CD4-positive, alpha-beta T cell (primary cell): ENCODE measurements at regions not wholly inside any gene's neighbourhood (a gene's known extent, or its start where the extent isn't known, plus 50 kb on each side); places are given as distances from the start of the nearest gene placed in this dataset.

Experiments
- ATAC-seq: fragments of 200-7000 bp; cut with Tn5 transposase; one replicate; pipeline ENCODE4 v1.10.0; 2022; ENCODE audit warnings: mild to moderate bottlenecking; ENCODE audit not compliant: poor library complexity
- CTCF ChIA-PET: fragments of 350-600 bp; sonication (Branson Sonifier 250); formaldehyde crosslinking; loops from one replicate; lab custom pipeline; 2021; ENCODE audit warnings: antibody characterized with exemption, inconsistent platforms; lab: Charles Lee
- POLR2A ChIA-PET: fragments of 350-600 bp; sonication (Branson Sonifier 250); formaldehyde crosslinking; loops from one replicate; lab custom pipeline; 2021; ENCODE audit warnings: antibody characterized with exemption, inconsistent platforms; lab: Charles Lee
- DNase-seq, 14 experiments: peaks; one replicate each; pipeline ENCODE4 v3.0.0-alpha.2; 2013 to 2020; ENCODE audit warnings: mixed read lengths in 2 of 14
- H3K27ac ChIP-seq, 2 donors: one replicate each; pipeline versions ENCODE4 v1.5.1 to v1.7.0; 2013; ENCODE audit warnings: low read length in 2 of 2, low read depth in 1 of 2, mild to moderate bottlenecking in 1 of 2
- H3K27me3 ChIP-seq, 2 experiments: 1 replicate in 1 of 2; 2 replicates in 1 of 2; pipeline versions ENCODE4 v1.6.1 to v1.7.0; 2013; ENCODE audit warnings: low read length in 2 of 2, control low read depth in 1 of 2, mild to moderate bottlenecking in 1 of 2, moderate library complexity in 1 of 2; ENCODE audit not compliant: insufficient read depth in 2 of 2, control insufficient read depth in 1 of 2
- H3K36me3 ChIP-seq: one replicate; pipeline ENCODE4 v1.6.1; 2013; ENCODE audit warnings: low read length, control low read depth; ENCODE audit not compliant: insufficient read depth
- H3K4me1 ChIP-seq: one replicate; pipeline ENCODE4 v1.6.1; 2013; ENCODE audit warnings: low read length, control low read depth; ENCODE audit not compliant: insufficient read depth
- H3K4me3 ChIP-seq: one replicate; pipeline ENCODE4 v1.5.1; 2013; ENCODE audit warnings: mild to moderate bottlenecking, low read length, moderate library complexity
- H3K9me3 ChIP-seq, 2 experiments: 1 replicate in 1 of 2; 2 replicates in 1 of 2; pipeline versions ENCODE4 v1.6.1 to v1.7.0; 2013; ENCODE audit warnings: low read length in 2 of 2, mild to moderate bottlenecking in 2 of 2, control low read depth in 1 of 2, moderate library complexity in 1 of 2; ENCODE audit not compliant: control insufficient read depth in 1 of 2, insufficient read depth in 1 of 2
- H3K27ac Mint-ChIP-seq: one replicate; pipeline ENCODE4 v1.8.0; 2020; ENCODE audit warnings: mixed read lengths
- H3K27me3 Mint-ChIP-seq: one replicate; pipeline ENCODE4 v1.8.0; 2021; ENCODE audit warnings: mixed read lengths
- H3K36me3 Mint-ChIP-seq: one replicate; pipeline ENCODE4 v1.8.0; 2021; ENCODE audit warnings: low read depth, mixed read lengths
- H3K4me1 Mint-ChIP-seq: one replicate; pipeline ENCODE4 v1.8.0; 2021; ENCODE audit warnings: low read depth, mixed read lengths
- H3K4me3 Mint-ChIP-seq: one replicate; pipeline ENCODE4 v1.8.0; 2020; ENCODE audit warnings: mild to moderate bottlenecking, mixed read lengths
- H3K9me3 Mint-ChIP-seq: one replicate; pipeline ENCODE4 v1.8.0; 2020; ENCODE audit warnings: mixed read lengths
- intact Hi-C, 2 experiments: fragments of 100-400 bp; cut with DNase I in 1 of 2; cut with micrococcal nuclease in 1 of 2; formaldehyde crosslinking; loops; one replicate each; pipeline versions ENCODE4 v1.15.1 to v1.9.0; 2023 to 2025; cut with DNase I, micrococcal nuclease
- TF ChIP-seq, protein P1 (sequence below): fragments of 200-600 bp; IDR thresholded peaks from one replicate; pipeline ENCODE4 v1.8.0; 2022; ENCODE audit warnings: antibody characterized with exemption, mild to moderate bottlenecking

DNA sequence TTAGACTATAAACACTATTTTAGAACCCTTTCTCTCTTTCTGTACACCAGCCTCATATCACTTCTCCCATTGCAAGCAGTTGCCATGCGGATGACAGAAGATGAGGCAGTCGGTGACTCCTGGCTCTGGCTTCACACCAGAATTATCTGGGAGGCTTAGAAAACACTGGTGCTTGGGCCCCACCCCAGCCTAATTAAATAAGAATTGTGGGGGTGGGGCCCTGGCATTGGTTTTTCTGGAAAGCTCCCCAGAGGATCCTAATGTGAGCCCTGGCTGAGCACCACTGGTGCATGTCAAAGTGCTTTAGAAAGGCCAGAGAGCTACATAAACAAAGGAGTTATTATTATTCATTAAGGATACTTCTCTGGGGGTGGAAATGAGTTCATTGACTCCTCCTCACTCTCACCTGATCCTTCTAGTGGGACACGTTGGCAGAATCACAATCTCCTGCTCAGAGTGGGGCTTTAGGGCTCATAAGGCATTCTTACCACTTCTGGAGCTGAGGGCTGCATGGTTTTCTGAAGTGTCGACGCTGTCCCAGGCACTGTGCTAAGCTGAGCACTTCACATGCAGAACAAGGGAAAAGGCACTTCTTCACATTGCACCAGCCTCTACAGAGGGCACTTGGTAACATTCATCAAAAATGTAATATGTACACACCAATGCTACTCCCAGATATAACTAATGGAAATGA is 188.5 kb upstream of the TLE3 start:
- Mint-ChIP-seq H3K27me3 (no peaks in the 10 kb centered on the region), H3K4me3 (no peak overlapping the region), H3K36me3 (no peaks in the 10 kb centered on the region), H3K4me1 (peaks cover 5% of the 10 kb centered on the region), H3K27ac (no peak overlapping the region), H3K9me3 (no peaks in the 10 kb centered on the region)
- H3K27me3 ChIP-seq: no peaks in the 10 kb centered on the region
- ATAC-seq: no peak
- no peak overlapping the region for H3K4me3 ChIP-seq
- ChIA-PET CTCF (interaction anchor here (0.9 kb wide), 1 partner anchor 50 kb away, joined by 3 read pairs; no protein-coding TSS in a partner anchor), POLR2A (no interaction called here)
- H3K4me1 ChIP-seq: peaks cover 7% of the 10 kb centered on the region
- no peak overlapping the region for H3K27ac ChIP-seq
- no peaks in the 10 kb centered on the region for H3K9me3 ChIP-seq
- TF ChIP-seq, protein P1, sequence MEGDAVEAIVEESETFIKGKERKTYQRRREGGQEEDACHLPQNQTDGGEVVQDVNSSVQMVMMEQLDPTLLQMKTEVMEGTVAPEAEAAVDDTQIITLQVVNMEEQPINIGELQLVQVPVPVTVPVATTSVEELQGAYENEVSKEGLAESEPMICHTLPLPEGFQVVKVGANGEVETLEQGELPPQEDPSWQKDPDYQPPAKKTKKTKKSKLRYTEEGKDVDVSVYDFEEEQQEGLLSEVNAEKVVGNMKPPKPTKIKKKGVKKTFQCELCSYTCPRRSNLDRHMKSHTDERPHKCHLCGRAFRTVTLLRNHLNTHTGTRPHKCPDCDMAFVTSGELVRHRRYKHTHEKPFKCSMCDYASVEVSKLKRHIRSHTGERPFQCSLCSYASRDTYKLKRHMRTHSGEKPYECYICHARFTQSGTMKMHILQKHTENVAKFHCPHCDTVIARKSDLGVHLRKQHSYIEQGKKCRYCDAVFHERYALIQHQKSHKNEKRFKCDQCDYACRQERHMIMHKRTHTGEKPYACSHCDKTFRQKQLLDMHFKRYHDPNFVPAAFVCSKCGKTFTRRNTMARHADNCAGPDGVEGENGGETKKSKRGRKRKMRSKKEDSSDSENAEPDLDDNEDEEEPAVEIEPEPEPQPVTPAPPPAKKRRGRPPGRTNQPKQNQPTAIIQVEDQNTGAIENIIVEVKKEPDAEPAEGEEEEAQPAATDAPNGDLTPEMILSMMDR: no peak
- intact Hi-C loops: no loop called here
- DNase-seq: no peak
- no peaks in the 10 kb centered on the region for H3K36me3 ChIP-seq

DNA sequence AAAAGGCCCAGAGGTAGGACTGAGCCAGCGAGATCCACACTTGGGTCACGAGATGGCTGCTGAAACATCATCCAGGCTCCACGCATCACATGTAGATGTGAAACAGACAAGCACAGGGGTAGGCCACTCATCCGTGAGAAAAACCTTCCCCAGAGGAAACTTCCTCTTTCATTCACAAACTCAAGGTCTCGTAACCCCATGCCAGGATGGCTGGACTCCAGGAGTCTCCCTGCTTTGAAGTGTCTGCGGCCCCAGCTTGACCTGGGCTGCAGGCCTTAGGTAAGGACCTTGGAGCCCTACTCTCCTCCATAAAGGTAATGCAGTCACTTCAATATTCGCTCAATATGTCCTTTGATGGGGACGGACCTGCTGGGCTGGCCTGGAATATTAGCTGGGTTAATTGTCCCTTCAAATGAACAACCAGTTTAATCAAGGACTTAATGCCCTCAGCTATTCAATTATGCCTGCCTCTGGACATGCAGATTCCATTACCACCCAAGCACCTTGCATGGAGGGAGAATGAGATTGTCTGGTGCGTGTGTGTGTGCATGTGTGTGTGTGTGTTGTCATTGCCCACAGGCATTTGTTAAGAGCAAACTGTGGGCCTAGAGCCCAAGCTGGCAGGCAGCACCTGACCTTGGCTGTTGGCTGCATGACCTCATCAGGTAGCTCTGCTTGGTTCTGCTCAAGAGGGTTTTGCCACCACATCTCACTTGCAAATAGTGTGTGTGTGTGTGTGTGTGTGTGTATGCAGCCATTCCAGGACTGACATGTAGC is 186.9 kb upstream of the TLE3 start:
- no peaks in the 10 kb centered on the region for H3K36me3 Mint-ChIP-seq
- H3K27ac ChIP-seq: no peak overlapping the region
- H3K27me3 Mint-ChIP-seq: no peaks in the 10 kb centered on the region
- H3K9me3 Mint-ChIP-seq: no peaks in the 10 kb centered on the region
- ChIA-PET CTCF (interaction anchor here (1.0 kb wide), 1 partner anchor 16 kb away, joined by 3 read pairs; no protein-coding TSS in a partner anchor), POLR2A (no interaction called here)
- peaks cover 7% of the 10 kb centered on the region for H3K4me1 ChIP-seq
- H3K4me3 Mint-ChIP-seq: no peak overlapping the region
- H3K9me3 ChIP-seq: no peaks in the 10 kb centered on the region
- intact Hi-C loops: no loop called here
- DNase-seq: peak in 2 of 14 experiments; percentile 37 to 53
- no peak overlapping the region for H3K27ac Mint-ChIP-seq
- H3K4me1 Mint-ChIP-seq: peaks cover 5% of the 10 kb centered on the region
- ATAC-seq: peak; percentile 21
- no peaks in the 10 kb centered on the region for H3K36me3 ChIP-seq
- H3K27me3 ChIP-seq: no peaks in the 10 kb centered on the region
- TF ChIP-seq, protein P1: no peak
- H3K4me3 ChIP-seq: no peak overlapping the region

DNA sequence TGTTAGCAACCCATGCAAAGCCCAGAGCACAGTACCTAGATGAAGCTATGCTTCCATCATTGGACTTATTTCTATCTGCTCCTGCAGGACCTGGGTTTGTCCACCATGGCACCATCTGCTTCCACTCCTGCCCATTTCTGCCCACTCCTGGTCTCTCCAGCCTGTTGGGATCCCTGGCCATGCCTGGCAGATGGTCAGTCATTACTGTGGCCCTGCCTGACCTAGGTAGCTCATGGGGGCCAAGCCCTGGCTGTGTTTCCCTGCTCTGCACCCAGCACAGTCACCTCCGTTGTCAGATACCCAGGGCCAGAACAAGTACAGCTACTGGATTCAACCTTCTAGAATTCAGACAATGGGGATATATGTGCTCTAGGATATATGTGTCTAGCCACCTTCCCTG is 185.8 kb upstream of the TLE3 start:
- peaks cover 7% of the 10 kb centered on the region for H3K4me1 ChIP-seq
- no peak overlapping the region for H3K27ac ChIP-seq
- no peaks in the 10 kb centered on the region for H3K27me3 ChIP-seq
- H3K36me3 ChIP-seq: no peaks in the 10 kb centered on the region
- Mint-ChIP-seq H3K4me1 (peaks cover 5% of the 10 kb centered on the region), H3K9me3 (no peaks in the 10 kb centered on the region), H3K36me3 (no peaks in the 10 kb centered on the region), H3K27ac (no peak overlapping the region), H3K27me3 (no peaks in the 10 kb centered on the region), H3K4me3 (no peak overlapping the region)
- ChIA-PET CTCF (no interaction called here), POLR2A (no interaction called here)
- TF ChIP-seq, protein P1: no peak
- H3K4me3 ChIP-seq: no peak overlapping the region
- ATAC-seq: no peak
- DNase-seq: no peak
- intact Hi-C loops: no loop called here
- H3K9me3 ChIP-seq: no peaks in the 10 kb centered on the region
